DND-41 (cell line): ENCODE measurements at regions not wholly inside any gene's neighbourhood (a gene's known extent, or its start where the extent isn't known, plus 50 kb on each side); places are given as distances from the start of the nearest gene placed in this dataset.

Experiments
- ATAC-seq: fragments of 200-7000 bp; cut with Tn5 transposase; 3 replicates; pipeline ENCODE4 v1.9.1; 2021; ENCODE audit warnings: low read depth; ENCODE audit not compliant: insufficient read depth
- DNase-seq: peaks from one replicate; pipeline ENCODE4 v3.0.0-alpha.2; 2020
- H2AFZ ChIP-seq: 2 replicates; pipeline ENCODE4 v1.6.0; 2012; ENCODE audit warnings: low read depth, low read length
- H3K27ac ChIP-seq: 2 replicates; pipeline ENCODE4 v1.5.1; 2012; ENCODE audit warnings: low read length, inconsistent platforms
- H3K27me3 ChIP-seq: fragments of 200-600 bp; sonication (generic); 2 replicates; pipeline ENCODE4 v1.6.0; 2012; ENCODE audit warnings: low read length, mild to moderate bottlenecking, inconsistent platforms; ENCODE audit not compliant: insufficient read depth, poor library complexity
- H3K36me3 ChIP-seq: 2 replicates; pipeline ENCODE4 v1.5.1; 2012; ENCODE audit warnings: low read length, inconsistent platforms; ENCODE audit not compliant: insufficient read depth
- H3K4me1 ChIP-seq: 2 replicates; pipeline ENCODE4 v1.5.1; 2012; ENCODE audit warnings: mild to moderate bottlenecking, low read length; ENCODE audit not compliant: insufficient read depth
- H3K4me2 ChIP-seq: 2 replicates; pipeline ENCODE4 v1.6.0; 2012; ENCODE audit warnings: mild to moderate bottlenecking, moderate library complexity, low read length, inconsistent platforms; ENCODE audit not compliant: insufficient read depth
- H3K4me3 ChIP-seq, 2 experiments: fragments of 200-600 bp in 1 of 2; shearing (Covaris generic) in 1 of 2; 2 replicates each; pipeline ENCODE4 v1.5.1; 2012 to 2016; ENCODE audit warnings: inconsistent platforms in 2 of 2, low read length in 2 of 2, mild to moderate bottlenecking in 2 of 2, low read depth in 1 of 2, moderate library complexity in 1 of 2
- H3K79me2 ChIP-seq: 2 replicates; pipeline ENCODE4 v1.6.0; 2012; ENCODE audit warnings: low read length, inconsistent platforms; ENCODE audit not compliant: insufficient read depth
- H3K9ac ChIP-seq: 2 replicates; pipeline ENCODE4 v1.6.0; 2012; ENCODE audit warnings: low read depth, mild to moderate bottlenecking, inconsistent platforms, low read length, moderate library complexity
- H3K9me3 ChIP-seq: 2 replicates; pipeline ENCODE4 v1.5.1; 2012; ENCODE audit warnings: low read length, moderate library complexity, mild to moderate bottlenecking, inconsistent platforms; ENCODE audit not compliant: insufficient read depth, severe bottlenecking
- H4K20me1 ChIP-seq: 2 replicates; pipeline ENCODE4 v1.6.0; 2012; ENCODE audit warnings: low read length; ENCODE audit not compliant: insufficient read depth
- EZH2 ChIP-seq: IDR thresholded peaks from 3 replicates; pipeline ENCODE4 v1.6.1; 2012; ENCODE audit warnings: borderline replicate concordance, low read depth, mild to moderate bottlenecking, moderate library complexity, low read length, inconsistent platforms; ENCODE audit not compliant: severe bottlenecking
- TF ChIP-seq, protein P1 (sequence below): IDR thresholded peaks from 2 replicates; pipeline ENCODE4 v1.5.1; 2012; ENCODE audit warnings: borderline replicate concordance, low read length, moderate library complexity, mild to moderate bottlenecking; ENCODE audit not compliant: poor library complexity, severe bottlenecking; ENCODE audit errors: extremely low read depth

DNA sequence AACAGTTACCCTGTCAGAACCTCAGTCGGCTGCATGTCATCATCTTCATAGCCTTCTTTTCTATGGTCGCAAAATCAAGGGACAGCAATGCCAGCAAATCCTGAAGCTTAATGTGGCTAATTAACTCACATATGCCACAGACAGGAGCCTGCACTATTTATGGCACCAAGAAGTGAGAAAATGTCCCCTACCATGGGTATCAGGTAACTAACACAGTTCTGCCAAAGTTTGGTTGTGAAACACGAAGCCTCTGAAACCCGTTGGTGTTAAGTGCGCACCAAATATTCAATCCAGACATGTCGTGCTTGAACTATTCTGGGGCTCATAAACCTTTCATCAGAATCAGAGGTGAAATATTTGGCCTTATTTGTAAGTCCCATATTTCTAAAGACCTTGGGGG lies 63.3 kb downstream of the EVX1 start:
- H2AFZ ChIP-seq = no peak overlapping the region
- no peak overlapping the region for H3K27ac ChIP-seq
- H3K36me3 ChIP-seq = no peaks in the 10 kb centered on the region
- no peak for ATAC-seq
- no peaks in the 10 kb centered on the region for H3K27me3 ChIP-seq
- H4K20me1 ChIP-seq = no peaks in the 10 kb centered on the region
- DNase-seq = no peak
- H3K4me2 ChIP-seq = no peak overlapping the region
- no peaks in the 10 kb centered on the region for H3K4me1 ChIP-seq
- H3K9me3 ChIP-seq = no peaks in the 10 kb centered on the region
- H3K9ac ChIP-seq = no peak overlapping the region
- no peaks in the 10 kb centered on the region for H3K79me2 ChIP-seq
- no peak overlapping the region for H3K4me3 ChIP-seq
- TF ChIP-seq, protein P1, sequence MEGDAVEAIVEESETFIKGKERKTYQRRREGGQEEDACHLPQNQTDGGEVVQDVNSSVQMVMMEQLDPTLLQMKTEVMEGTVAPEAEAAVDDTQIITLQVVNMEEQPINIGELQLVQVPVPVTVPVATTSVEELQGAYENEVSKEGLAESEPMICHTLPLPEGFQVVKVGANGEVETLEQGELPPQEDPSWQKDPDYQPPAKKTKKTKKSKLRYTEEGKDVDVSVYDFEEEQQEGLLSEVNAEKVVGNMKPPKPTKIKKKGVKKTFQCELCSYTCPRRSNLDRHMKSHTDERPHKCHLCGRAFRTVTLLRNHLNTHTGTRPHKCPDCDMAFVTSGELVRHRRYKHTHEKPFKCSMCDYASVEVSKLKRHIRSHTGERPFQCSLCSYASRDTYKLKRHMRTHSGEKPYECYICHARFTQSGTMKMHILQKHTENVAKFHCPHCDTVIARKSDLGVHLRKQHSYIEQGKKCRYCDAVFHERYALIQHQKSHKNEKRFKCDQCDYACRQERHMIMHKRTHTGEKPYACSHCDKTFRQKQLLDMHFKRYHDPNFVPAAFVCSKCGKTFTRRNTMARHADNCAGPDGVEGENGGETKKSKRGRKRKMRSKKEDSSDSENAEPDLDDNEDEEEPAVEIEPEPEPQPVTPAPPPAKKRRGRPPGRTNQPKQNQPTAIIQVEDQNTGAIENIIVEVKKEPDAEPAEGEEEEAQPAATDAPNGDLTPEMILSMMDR = no peak
- no peak for TF ChIP-seq EZH2

DNA sequence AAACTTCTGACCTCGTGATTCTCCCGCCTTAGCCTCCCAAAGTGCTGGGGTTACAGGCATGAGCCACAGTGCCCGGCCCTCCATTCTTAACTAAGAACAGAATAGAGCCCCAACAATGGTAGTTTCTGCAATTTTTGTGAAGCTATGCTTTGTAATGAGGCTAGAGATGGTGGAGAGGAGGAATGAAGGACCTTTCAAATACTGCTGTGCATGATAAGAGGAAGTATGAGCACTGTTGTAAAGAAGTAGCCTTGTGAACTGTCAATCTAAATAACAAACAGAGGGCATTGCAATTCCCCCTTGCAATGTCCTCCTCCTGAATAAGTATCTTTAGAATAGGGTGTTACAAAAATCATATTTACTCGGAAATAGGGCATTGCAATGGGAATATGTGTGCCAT lies 70.2 kb downstream of the EVX1 start:
- H3K27ac ChIP-seq = no peak overlapping the region
- no peak overlapping the region for H3K9ac ChIP-seq
- no peak overlapping the region for H3K4me2 ChIP-seq
- no peak for DNase-seq
- H4K20me1 ChIP-seq = no peaks in the 10 kb centered on the region
- no peaks in the 10 kb centered on the region for H3K79me2 ChIP-seq
- no peaks in the 10 kb centered on the region for H3K9me3 ChIP-seq
- H3K4me1 ChIP-seq = no peaks in the 10 kb centered on the region
- H3K36me3 ChIP-seq = no peaks in the 10 kb centered on the region
- ATAC-seq = no peak
- H2AFZ ChIP-seq = no peak overlapping the region
- no peak for TF ChIP-seq EZH2
- TF ChIP-seq, protein P1 = no peak
- H3K4me3 ChIP-seq = no peak overlapping the region
- H3K27me3 ChIP-seq = peaks cover 19% of the 10 kb centered on the region

DNA sequence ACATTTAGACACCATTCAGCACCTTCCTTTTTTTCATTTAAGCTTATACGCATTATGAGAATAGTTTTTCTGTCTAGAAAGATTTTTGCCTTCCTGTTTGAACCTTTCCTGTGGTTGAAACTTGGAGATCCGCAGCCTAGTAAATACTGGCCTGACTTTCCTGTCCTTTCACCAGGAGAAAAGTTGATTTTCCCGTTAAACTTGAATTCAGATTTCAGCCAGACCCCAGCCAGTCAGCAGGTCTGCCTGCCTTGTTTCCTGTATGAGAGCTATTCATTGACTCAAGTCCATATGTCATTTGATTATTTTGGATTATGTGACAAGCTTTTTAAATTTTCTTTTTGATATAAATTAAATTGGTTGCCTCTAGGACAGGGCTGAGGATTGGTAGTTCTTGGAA lies 71.5 kb downstream of the EVX1 start:
- no peak overlapping the region for H3K4me3 ChIP-seq
- H3K4me2 ChIP-seq = no peak overlapping the region
- no peaks in the 10 kb centered on the region for H4K20me1 ChIP-seq
- no peak overlapping the region for H3K9ac ChIP-seq
- ATAC-seq (no peak), DNase-seq (no peak)
- no peaks in the 10 kb centered on the region for H3K4me1 ChIP-seq
- no peaks in the 10 kb centered on the region for H3K36me3 ChIP-seq
- no peak for TF ChIP-seq EZH2
- TF ChIP-seq, protein P1 = no peak
- H3K9me3 ChIP-seq = no peaks in the 10 kb centered on the region
- H3K79me2 ChIP-seq = no peaks in the 10 kb centered on the region
- H3K27me3 ChIP-seq = peaks cover 19% of the 10 kb centered on the region
- H2AFZ ChIP-seq = no peak overlapping the region
- H3K27ac ChIP-seq = no peak overlapping the region

DNA sequence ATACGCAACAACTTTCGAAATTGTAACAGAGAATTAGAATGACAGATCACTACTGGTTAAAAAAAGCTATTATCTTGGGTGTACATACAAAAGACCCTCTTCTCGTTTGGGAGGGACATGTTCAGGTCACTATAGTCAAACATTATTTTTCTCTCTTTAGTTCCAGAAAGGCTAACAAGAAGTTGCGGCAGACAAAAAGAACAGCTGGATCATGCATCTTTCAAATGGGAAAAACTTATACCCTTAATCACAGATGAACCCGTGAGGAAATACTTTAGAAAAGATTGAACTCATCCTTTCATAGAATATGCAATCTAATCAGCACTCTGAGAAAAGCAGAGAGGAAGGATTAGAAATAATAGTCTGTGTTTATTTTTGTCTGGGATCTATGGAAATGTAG lies 72.5 kb downstream of the EVX1 start:
- H3K4me2 ChIP-seq = no peak overlapping the region
- no peak for ATAC-seq
- no peak overlapping the region for H2AFZ ChIP-seq
- no peak for DNase-seq
- no peak overlapping the region for H3K9ac ChIP-seq
- no peaks in the 10 kb centered on the region for H3K79me2 ChIP-seq
- no peaks in the 10 kb centered on the region for H3K36me3 ChIP-seq
- no peak overlapping the region for H3K4me3 ChIP-seq
- no peak overlapping the region for H3K27ac ChIP-seq
- H3K27me3 ChIP-seq = peaks cover 19% of the 10 kb centered on the region
- TF ChIP-seq, protein P1 = no peak
- no peak for TF ChIP-seq EZH2
- H3K9me3 ChIP-seq = no peaks in the 10 kb centered on the region
- H4K20me1 ChIP-seq = no peaks in the 10 kb centered on the region
- no peaks in the 10 kb centered on the region for H3K4me1 ChIP-seq
